HG02588 (cell line): ENCODE measurements at regions not wholly inside any gene's neighbourhood (a gene's known extent, or its start where the extent isn't known, plus 50 kb on each side); places are given as distances from the start of the nearest gene placed in this dataset.

ENCODE experiments used
- ATAC-seq: cut with Tn5 transposase; IDR thresholded peaks from one replicate; pipeline ENCODE4 v1.9.1; 2021; ENCODE audit warnings: mild to moderate bottlenecking, moderate library complexity; ENCODE audit not compliant: unreplicated experiment

- ATAC-seq = no peak
Observed at GRCh38 chr5:117058740-117059139, 484.1 kb upstream of the SEMA6A start.

GRCh38 chr5:117055517-117055916 lies 480.9 kb upstream of the SEMA6A start:
- ATAC-seq = no peak

GRCh38 chr5:117054911-117055310 lies 480.3 kb upstream of the SEMA6A start:
- ATAC-seq = no peak

- ATAC-seq = no peak
Observed at GRCh38 chr5:117054141-117054540, 479.5 kb upstream of the SEMA6A start.

- ATAC-seq = no peak
Observed at GRCh38 chr5:117041926-117042595, 467.4 kb upstream of the SEMA6A start.

- ATAC-seq = no peak
Observed at GRCh38 chr5:117039035-117039434, 464.4 kb upstream of the SEMA6A start.

- ATAC-seq = no peak
Observed at GRCh38 chr5:117027384-117027783, 452.8 kb upstream of the SEMA6A start.

- no peak for ATAC-seq
Observed at GRCh38 chr5:117020999-117021398, 446.4 kb upstream of the SEMA6A start.

GRCh38 chr5:117013280-117013877 lies 438.8 kb upstream of the SEMA6A start:
- no peak for ATAC-seq

GRCh38 chr5:117010574-117010973 lies 436.0 kb upstream of the SEMA6A start:
- ATAC-seq = no peak

GRCh38 chr5:116998024-116998423 lies 423.4 kb upstream of the SEMA6A start:
- ATAC-seq = no peak

- no peak for ATAC-seq
Observed at GRCh38 chr5:116992681-116993080, 418.1 kb upstream of the SEMA6A start.

GRCh38 chr5:116989995-116990394 lies 415.4 kb upstream of the SEMA6A start:
- ATAC-seq = no peak

- ATAC-seq = no peak
Observed at GRCh38 chr5:116982035-116982434, 407.4 kb upstream of the SEMA6A start.

GRCh38 chr5:116980581-116980980 lies 406.0 kb upstream of the SEMA6A start:
- ATAC-seq = no peak

- no peak for ATAC-seq
Observed at GRCh38 chr5:116976767-116977166, 402.1 kb upstream of the SEMA6A start.

- no peak for ATAC-seq
Observed at GRCh38 chr5:116971131-116971530, 396.5 kb upstream of the SEMA6A start.

- no peak for ATAC-seq
Observed at GRCh38 chr5:116970318-116970717, 395.7 kb upstream of the SEMA6A start.

- ATAC-seq = no peak
Observed at GRCh38 chr5:116964438-116964837, 389.8 kb upstream of the SEMA6A start.

- ATAC-seq = no peak
Observed at GRCh38 chr5:116961021-116961420, 386.4 kb upstream of the SEMA6A start.

GRCh38 chr5:116959843-116960242 lies 385.2 kb upstream of the SEMA6A start:
- peak; percentile 62 for ATAC-seq

- ATAC-seq = no peak
Observed at GRCh38 chr5:116953251-116953930, 378.8 kb upstream of the SEMA6A start.
